HAP-1 (cell line): ENCODE measurements at regions not wholly inside any gene's neighbourhood (a gene's known extent, or its start where the extent isn't known, plus 50 kb on each side); places are given as distances from the start of the nearest gene placed in this dataset.

Experiments
- DNase-seq, 2 experiments: peaks; one replicate each; pipeline ENCODE4 v3.0.0-alpha.2; 2016 to 2020; ENCODE audit warnings: low spot score in 2 of 2
- H3K27me3 ChIP-seq: fragments of 250-450 bp; sonication (Bioruptor Pico); 2 replicates; pipeline ENCODE4 v1.5.1; 2020; ENCODE audit warnings: low read depth, mild to moderate bottlenecking, moderate library complexity
- H3K36me3 ChIP-seq: fragments of 250-450 bp; sonication (Bioruptor Pico); replicated peaks from 2 replicates; pipeline ENCODE4 v1.5.1; 2020; ENCODE audit warnings: mild to moderate bottlenecking
- H3K4me1 ChIP-seq: fragments of 250-450 bp; sonication (Bioruptor Pico); 2 replicates; pipeline ENCODE4 v1.5.1; 2020; ENCODE audit warnings: mild to moderate bottlenecking
- H3K4me3 ChIP-seq: fragments of 250-450 bp; sonication (Bioruptor Pico); 2 replicates; pipeline ENCODE4 v1.5.1; 2020; ENCODE audit warnings: mild to moderate bottlenecking, moderate library complexity
- H3K9me3 ChIP-seq: fragments of 250-450 bp; sonication (Bioruptor Pico); 2 replicates; pipeline ENCODE4 v1.5.1; 2020; ENCODE audit warnings: mild to moderate bottlenecking, moderate library complexity
- in situ Hi-C: fragments of 300-500 bp; cut with MboI; formaldehyde crosslinking; loops from 3 replicates; pipeline ENCODE4 v1.14.3; 2020; ENCODE audit warnings: low sequenced_read_pairs, inconsistent platforms, mixed read lengths

DNA sequence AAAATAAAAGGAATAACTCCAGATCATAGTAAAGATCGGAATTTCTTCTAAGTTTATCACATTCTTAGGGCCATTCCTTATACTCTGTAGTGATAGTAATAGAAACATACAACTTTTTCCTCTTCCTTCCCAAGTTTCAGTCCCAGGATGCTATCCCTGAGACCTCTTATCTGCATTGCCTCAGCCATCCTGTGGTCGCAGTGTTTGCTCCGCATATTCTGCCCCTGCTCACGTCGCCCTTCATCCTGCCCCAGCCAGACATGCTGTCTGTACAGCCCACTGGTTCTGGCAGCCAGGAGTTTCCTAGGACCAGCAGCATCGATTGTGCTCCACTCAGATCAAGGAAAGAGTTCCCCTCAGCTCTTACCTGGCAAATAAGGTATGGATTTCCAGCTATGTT, 132.7 kb upstream of the ERCC6L2 start:
- Histone ChIP-seq H3K36me3 (no peaks in the 10 kb centered on the region), H3K4me3 (no peak overlapping the region), H3K27me3 (no peaks in the 10 kb centered on the region), H3K9me3 (no peaks in the 10 kb centered on the region), H3K4me1 (peaks cover 33% of the 10 kb centered on the region)
- in situ Hi-C loops, result no loop called here
- DNase-seq, result peak; percentile 70 to 75

DNA sequence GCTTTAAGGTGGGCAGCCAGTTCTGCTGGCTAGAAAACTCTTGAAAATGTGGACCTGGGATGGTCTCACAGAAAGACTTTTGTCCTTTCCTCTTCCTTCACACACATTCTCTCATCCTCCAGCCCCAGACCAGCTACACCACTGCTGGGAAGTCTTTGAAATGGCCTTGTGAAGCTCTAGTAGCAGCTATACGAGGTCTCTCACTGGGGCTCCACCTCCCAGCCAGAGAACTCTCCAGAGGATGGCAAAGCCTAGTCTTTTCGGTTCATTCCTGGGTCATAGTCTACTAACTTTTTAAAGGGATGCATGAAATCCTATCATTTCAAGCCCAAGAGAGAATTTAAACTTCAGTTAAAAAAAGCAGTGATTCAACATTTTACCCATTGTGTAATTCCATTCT, 133.9 kb upstream of the ERCC6L2 start:
- H3K36me3 ChIP-seq, result no peaks in the 10 kb centered on the region
- no peaks in the 10 kb centered on the region for H3K27me3 ChIP-seq
- H3K4me1 ChIP-seq, result peaks cover 33% of the 10 kb centered on the region
- H3K4me3 ChIP-seq, result no peak overlapping the region
- in situ Hi-C loops, result no loop called here
- no peaks in the 10 kb centered on the region for H3K9me3 ChIP-seq
- DNase-seq, result no peak

- Histone ChIP-seq H3K36me3 (no peaks in the 10 kb centered on the region), H3K4me1 (peaks cover 35% of the 10 kb centered on the region), H3K27me3 (no peaks in the 10 kb centered on the region), H3K4me3 (no peak overlapping the region), H3K9me3 (no peaks in the 10 kb centered on the region)
- in situ Hi-C loops, result no loop called here
- DNase-seq, result peak; percentile 63 to 67
These were observed 135.1 kb upstream of the ERCC6L2 start for GRCh38 chr9:95740217-95741004.

GRCh38 chr9:95738438-95738837, 137.1 kb upstream of the ERCC6L2 start:
- DNase-seq, result no peak
- no peaks in the 10 kb centered on the region for H3K36me3 ChIP-seq
- H3K4me1 ChIP-seq, result peaks cover 35% of the 10 kb centered on the region
- in situ Hi-C loops, result no loop called here
- no peak overlapping the region for H3K4me3 ChIP-seq
- no peaks in the 10 kb centered on the region for H3K27me3 ChIP-seq
- no peaks in the 10 kb centered on the region for H3K9me3 ChIP-seq

DNA sequence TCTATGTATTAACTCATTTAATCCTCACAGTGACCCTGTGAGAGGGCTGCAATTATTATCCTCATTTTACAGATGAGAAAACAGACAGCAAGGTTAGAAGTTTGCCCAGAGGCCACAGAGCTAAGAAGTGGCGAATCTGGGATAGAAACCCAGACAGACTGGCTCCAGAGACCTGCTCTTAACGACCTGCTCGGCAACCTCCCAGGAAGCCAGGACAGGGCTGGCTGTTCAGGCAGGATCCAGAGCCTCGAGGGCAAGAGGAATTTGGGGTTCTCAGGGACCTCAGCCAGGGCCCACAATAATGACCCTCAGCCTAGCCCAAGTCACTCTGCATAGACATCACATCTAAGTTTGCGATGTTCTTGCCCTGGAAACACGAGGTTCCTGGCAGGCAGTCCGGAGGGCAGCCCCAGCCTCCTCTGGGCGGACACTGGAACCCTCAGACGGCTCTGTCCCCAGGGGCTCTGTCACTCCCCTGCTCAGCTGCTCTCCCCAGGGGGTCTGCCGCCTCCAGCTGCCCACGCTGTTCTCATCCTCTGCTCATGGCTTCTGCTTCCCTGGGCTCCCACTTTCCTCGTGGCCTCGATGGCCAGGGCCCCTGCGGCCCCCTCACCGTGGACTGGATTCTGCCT, 138.5 kb upstream of the ERCC6L2 start:
- no peaks in the 10 kb centered on the region for H3K9me3 ChIP-seq
- H3K4me3 ChIP-seq, result no peak overlapping the region
- H3K27me3 ChIP-seq, result no peaks in the 10 kb centered on the region
- no peaks in the 10 kb centered on the region for H3K36me3 ChIP-seq
- DNase-seq, result no peak
- peaks cover 22% of the 10 kb centered on the region for H3K4me1 ChIP-seq
- in situ Hi-C loops, result no loop called here

DNA sequence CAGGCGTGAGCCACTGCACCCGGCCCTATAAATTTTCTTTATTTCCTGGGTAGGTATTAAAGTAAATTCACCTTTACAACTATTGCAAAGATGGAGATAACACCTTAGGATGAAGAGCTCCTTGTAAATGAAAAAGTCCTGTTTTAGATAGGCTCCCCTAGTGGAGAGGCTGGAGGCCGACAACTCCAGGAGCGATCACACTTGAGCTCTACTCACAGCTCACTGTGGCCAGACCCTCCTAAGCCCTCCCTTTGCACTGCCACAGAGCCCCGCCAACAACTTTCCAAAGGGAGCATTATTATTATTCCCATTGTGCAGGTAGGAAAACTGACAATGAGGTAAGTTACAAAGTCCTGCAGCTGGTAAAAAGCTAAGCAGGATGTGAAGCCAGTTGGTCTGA, 139.1 kb upstream of the ERCC6L2 start:
- H3K9me3 ChIP-seq, result no peaks in the 10 kb centered on the region
- H3K36me3 ChIP-seq, result no peaks in the 10 kb centered on the region
- no peaks in the 10 kb centered on the region for H3K27me3 ChIP-seq
- peak; percentile 37 to 57 for DNase-seq
- peaks cover 15% of the 10 kb centered on the region for H3K4me1 ChIP-seq
- in situ Hi-C loops, result no loop called here
- H3K4me3 ChIP-seq, result no peak overlapping the region

GRCh38 chr9:95735701-95736100, 139.8 kb upstream of the ERCC6L2 start:
- Histone ChIP-seq H3K36me3 (no peaks in the 10 kb centered on the region), H3K27me3 (no peaks in the 10 kb centered on the region), H3K4me3 (no peak overlapping the region), H3K4me1 (peaks cover 8% of the 10 kb centered on the region), H3K9me3 (no peaks in the 10 kb centered on the region)
- in situ Hi-C loops, result no loop called here
- no peak for DNase-seq

DNA sequence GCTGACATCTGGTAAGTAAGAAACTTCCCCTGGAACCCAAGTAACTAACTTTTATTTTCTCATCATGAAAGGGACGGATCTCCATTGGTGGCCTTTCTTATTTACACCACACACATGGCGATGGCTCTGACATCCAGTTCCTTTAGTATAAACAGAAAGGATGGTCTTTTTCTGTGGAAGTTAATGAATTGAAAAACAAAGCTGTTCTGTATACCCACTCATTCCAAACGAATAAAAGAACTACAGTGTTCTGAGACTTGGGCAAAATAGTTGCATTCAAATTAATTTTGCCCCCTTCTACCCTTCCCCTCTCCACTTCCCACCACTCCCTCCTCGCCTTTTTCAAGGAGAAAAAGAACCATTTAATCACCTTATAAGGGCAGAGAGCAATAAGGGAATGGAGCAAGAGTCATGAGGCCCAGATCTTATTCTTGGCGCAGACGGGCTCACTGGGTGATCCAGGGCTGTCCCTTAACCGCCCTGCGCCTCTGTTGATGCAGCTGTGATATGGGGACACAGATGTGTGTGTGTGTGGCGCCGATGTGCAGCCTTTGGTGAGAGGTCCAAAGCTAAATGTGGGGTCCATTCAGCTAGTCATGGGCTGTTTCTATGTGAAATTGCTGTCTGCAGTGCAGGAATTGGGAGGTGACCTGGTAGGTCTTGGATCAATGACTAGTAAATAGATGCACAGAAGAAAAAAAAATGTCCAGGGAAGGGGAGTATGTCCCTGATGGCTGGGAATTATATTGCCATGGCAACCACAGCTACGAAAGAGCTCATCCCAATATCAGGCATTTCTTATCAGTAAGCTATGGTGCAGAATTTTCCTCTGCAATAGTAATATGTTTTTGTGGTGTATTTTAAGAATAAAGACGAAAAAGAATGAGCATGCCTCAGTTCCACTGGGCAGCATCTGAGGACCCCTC, 141.5 kb upstream of the ERCC6L2 start:
- H3K27me3 ChIP-seq, result no peaks in the 10 kb centered on the region
- 0 out of 2 replicates have a peak, but pooled peaks cover 2% of the 10 kb centered on the region for H3K4me1 ChIP-seq
- H3K4me3 ChIP-seq, result no peak overlapping the region
- no peak for DNase-seq
- in situ Hi-C loops, result no loop called here
- no peaks in the 10 kb centered on the region for H3K9me3 ChIP-seq
- H3K36me3 ChIP-seq, result no peaks in the 10 kb centered on the region

- no peak for DNase-seq
- H3K4me3 ChIP-seq, result no peak overlapping the region
- no peaks in the 10 kb centered on the region for H3K9me3 ChIP-seq
- H3K27me3 ChIP-seq, result no peaks in the 10 kb centered on the region
- H3K36me3 ChIP-seq, result no peaks in the 10 kb centered on the region
- in situ Hi-C loops, result no loop called here
- 0 out of 2 replicates have a peak, but pooled peaks cover 2% of the 10 kb centered on the region for H3K4me1 ChIP-seq
These were observed 142.4 kb upstream of the ERCC6L2 start for GRCh38 chr9:95732802-95733688.

- H3K27me3 ChIP-seq, result no peaks in the 10 kb centered on the region
- no peaks in the 10 kb centered on the region for H3K9me3 ChIP-seq
- H3K4me1 ChIP-seq, result 0 out of 2 replicates have a peak, but pooled peaks cover 2% of the 10 kb centered on the region
- in situ Hi-C loops, result no loop called here
- no peaks in the 10 kb centered on the region for H3K36me3 ChIP-seq
- no peak for DNase-seq
- H3K4me3 ChIP-seq, result no peak overlapping the region
These were observed 143.6 kb upstream of the ERCC6L2 start for GRCh38 chr9:95731876-95732275.

DNA sequence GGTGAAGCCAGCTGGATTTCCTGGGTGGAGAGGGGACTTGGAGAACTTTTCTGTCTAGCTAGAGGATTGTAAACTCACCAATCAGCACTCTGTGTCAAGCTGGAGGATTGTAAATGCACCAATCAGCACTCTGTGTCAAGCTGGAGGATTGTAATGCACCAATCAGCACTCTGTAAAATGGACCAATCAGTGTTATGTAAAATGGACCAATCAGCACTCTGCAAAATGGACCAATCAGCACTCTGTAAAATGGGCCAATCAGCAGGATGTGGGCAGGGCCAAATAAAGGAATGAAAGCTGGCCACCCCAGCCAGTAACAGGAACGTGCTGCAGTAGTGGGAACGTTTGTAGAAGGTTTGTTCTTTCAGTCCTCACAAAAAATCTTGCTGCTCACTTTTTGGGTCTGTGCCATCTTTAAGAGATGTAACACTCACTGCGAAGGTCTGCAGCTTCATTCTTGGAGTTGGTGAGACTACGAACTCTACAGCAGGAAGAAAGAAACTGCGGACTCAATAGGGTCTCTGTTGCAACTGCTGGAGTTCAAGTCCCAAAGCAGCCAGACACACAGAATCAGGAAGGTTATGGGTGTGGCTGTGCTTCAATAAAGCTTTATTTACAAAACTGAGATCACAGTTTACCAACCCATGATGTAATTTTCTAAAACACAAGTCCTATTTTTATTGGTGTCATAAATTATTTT, 145.7 kb upstream of the ERCC6L2 start:
- no peaks in the 10 kb centered on the region for H3K4me1 ChIP-seq
- no peaks in the 10 kb centered on the region for H3K27me3 ChIP-seq
- in situ Hi-C loops, result no loop called here
- H3K9me3 ChIP-seq, result no peaks in the 10 kb centered on the region
- no peak overlapping the region for H3K4me3 ChIP-seq
- no peaks in the 10 kb centered on the region for H3K36me3 ChIP-seq
- DNase-seq, result no peak

GRCh38 chr9:95729046-95729445, 146.4 kb upstream of the ERCC6L2 start:
- Histone ChIP-seq H3K4me3 (no peak overlapping the region), H3K36me3 (no peaks in the 10 kb centered on the region), H3K4me1 (no peaks in the 10 kb centered on the region), H3K27me3 (no peaks in the 10 kb centered on the region), H3K9me3 (no peaks in the 10 kb centered on the region)
- in situ Hi-C loops, result no loop called here
- DNase-seq, result no peak
